NOMO-1 treated with dmso at 0.1 percent for 144 hours (cell line): ENCODE measurements at regions not wholly inside any gene's neighbourhood (a gene's known extent, or its start where the extent isn't known, plus 50 kb on each side); places are given as distances from the start of the nearest gene placed in this dataset.

Source experiments
- DNase-seq: peaks from one replicate; lab custom pipeline; 2025; ENCODE audit not compliant: unreplicated experiment; lab: John Stamatoyannopoulos, UW

DNA sequence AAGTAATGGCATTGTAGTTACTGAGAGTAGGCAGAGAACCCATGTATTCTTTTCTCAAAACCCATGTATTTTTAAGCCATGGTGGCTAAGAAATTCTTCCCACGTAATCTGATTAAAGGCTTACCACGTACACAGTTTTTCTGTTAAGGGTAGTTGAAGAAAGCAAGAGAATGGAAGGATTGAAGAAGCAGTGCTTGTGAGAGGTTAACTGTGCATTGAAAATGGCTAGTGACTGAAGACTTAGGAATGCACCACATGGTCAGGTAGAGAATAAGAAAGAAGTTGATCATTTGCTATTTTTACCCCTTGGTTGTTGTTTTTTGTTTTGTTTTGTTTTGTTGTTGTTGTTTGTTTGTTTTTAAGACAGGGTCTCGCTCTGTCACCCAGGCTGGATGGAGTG is 178.9 kb upstream of the SNX7 start:
- DNase-seq: no peak

DNA sequence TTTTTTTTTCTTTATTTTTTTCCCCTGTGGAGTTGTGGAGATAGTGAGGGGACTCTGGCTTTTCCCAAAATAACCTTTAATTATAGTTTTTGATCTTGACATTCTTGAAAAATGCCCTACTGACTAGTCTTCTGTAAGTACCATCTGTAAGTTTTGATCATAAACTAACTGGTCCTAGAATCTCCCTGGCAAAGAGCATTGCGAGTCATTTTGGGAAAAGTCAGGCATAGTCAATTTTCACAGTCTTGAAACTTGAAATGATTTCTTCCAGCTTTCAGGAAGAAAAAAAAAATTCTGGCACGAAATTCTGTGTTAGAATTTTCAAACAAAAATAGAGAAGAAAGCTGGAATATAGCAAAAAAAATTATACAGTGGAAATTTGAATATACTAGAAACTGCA is 181.2 kb upstream of the SNX7 start:
- no peak for DNase-seq

DNA sequence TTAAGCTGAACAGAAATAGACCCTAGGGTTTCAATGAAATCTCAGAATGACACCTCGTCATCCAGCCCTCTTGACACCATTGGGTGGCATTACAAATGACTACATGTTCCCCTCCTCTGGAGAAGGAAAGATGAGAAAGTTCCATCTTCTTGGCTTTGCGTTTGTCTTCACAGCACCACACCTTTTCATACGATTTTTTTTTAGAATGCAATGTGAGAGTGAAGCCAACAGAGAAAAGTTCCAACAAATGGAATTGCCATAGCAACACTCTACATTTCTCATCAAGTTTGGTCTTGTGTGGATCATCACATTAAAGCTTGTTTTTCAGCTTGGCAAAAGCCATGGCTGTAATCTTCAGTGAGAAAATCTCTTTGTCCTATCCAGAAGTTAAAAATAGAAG is 183.4 kb upstream of the SNX7 start:
- no peak for DNase-seq

DNA sequence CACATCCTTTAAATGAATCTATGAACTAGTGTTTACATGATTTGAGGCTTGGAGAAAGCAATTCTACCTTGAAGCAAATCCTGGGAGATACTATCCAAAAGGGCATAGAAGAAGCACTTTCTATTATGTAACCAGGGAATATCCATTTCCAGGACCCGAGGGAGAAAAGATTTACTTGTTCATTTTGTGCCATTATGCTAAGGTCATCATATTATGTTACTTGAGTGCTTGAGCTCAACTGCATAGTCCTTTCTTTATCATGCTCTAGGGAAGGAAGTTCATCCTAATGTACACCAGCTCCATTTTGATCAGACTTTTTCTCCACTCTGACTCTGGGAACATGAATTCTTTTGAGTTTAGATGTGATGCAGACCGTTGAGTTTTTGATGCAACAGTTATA is 188.6 kb upstream of the SNX7 start:
- no peak for DNase-seq

DNA sequence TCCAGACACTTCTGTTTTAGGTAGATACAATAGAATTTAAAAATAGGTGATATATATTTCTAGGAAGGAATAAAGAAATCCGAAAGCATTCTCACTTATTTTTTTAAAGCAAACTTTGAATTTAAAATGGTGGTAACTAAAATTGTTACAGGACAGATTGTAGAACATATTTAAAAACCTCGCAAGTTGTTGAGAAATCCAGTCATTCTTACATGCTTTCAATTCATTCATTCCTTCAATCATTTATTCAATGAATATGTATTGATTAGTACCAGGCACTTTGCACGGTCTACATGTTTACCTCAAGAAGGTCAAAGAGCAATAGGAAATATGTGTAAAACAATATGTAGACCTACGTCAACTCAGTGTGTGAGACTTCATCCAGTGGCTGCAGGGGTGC is 189.9 kb upstream of the SNX7 start:
- no peak for DNase-seq

DNA sequence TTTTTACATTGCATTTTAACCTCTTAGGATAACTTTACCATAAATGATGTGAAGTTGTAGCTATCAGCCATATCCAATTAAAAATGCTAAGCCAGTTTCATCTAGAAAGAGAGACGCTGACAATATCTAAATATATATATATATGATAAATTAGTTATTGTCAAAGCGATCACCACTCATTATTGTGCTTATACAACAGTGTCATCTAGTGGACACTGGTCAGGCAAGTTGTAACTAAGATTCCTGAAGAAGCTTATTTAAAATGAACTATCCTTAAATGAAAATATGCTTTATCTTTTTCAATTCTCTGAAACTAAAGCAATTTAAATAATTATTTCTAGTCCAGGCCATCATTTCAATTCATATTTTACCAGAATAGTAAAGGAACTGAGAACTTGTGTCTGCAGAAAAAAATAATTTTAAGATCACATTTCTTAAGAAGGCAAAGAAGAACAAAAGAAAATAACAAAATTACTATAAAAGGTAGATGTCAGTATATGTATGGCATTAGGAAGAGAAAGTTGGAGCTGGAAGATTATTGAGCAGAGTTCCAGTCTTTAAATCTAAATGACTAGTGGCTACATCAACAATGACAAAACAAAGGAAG is 193.3 kb upstream of the SNX7 start:
- no peak for DNase-seq

DNA sequence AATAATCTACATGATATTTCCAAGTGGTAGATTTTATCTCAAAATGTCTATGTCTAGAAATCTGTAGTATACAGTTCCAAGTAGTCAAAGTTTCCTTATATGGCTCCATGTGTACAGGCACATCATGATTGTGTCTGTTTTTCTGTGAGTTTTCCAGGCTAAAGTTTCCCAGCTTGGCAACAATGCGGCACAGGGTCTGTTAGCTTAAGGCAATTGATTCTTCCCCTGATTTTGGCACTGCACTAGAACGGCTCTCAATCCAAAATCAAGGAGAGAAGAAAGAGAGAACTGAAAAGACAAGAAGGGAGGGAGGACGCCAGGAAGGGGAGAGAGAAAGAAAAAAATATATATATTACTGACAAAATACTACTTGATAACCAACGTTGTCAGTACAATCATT is 193.9 kb upstream of the SNX7 start:
- DNase-seq: no peak

- no peak for DNase-seq
Observed at GRCh38 chr1:98467122-98467521, 194.4 kb upstream of the SNX7 start.

DNA sequence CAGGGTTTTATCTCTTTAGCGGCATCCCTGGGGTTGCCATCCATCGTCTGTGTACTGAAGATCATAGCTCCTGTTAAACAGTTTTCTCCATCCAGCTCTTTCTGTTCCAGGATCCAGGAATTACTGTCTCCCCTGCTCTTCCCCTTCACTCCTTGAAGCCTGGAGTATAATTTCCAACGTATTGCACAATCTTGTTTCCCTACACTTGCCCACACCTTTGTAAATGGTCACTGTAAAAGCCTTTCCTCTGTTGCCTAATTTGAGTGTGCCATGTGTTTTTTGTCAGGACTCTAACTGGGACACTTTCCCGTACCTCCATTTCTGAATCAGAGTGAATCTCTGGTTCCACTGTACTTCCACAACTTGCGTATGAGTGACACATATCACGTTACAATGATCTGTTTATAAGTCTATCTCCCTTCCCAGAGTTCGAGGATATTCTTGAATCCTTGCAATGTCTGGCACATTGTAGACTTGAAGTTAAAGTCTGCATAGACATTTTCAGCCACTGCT is 199.6 kb upstream of the SNX7 start:
- DNase-seq: no peak

GRCh38 chr1:98460136-98460535 is 201.4 kb upstream of the SNX7 start:
- no peak for DNase-seq

DNA sequence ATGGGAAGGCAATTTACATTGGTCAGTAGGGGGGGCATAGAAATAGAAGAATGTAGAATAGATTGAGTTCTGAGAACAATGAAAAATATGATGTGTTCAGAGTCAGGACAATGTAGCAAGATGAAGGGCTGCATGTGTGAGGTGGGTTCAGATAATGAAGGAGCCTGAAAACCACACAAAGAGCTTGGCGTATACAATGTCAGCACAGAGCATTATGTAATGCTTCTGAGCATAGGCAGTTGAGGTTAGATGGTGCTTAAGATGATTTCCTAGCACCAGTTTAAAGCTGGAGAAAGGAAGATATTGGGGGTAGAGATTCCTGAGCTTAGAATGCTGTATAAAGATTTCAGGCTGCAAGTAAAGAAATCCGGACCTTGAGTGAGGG is 202.0 kb upstream of the SNX7 start:
- DNase-seq: no peak

- no peak for DNase-seq
Observed at GRCh38 chr1:98458511-98459485, 202.7 kb upstream of the SNX7 start.

GRCh38 chr1:98457248-98457647 is 204.3 kb upstream of the SNX7 start:
- no peak for DNase-seq

DNA sequence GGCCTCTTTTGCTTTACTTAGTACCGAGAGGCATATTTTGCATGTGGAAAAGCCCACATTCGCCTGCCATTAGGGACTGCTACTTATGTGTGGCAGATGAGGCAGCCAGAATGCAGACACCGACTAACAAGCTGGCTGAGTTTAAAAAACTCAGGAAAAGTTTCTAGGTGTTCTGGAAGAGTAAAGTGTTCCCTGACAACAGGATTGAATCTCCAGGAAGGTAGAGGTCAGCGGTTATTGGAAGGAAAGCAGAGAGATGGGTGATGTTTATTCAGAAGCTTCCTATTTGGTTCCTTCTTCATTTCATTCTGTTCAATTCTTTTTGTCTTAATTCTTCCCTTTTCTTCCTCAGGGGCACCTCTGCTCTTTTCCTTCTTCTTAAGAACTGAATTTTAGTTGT is 206.9 kb upstream of the SNX7 start:
- no peak for DNase-seq

DNA sequence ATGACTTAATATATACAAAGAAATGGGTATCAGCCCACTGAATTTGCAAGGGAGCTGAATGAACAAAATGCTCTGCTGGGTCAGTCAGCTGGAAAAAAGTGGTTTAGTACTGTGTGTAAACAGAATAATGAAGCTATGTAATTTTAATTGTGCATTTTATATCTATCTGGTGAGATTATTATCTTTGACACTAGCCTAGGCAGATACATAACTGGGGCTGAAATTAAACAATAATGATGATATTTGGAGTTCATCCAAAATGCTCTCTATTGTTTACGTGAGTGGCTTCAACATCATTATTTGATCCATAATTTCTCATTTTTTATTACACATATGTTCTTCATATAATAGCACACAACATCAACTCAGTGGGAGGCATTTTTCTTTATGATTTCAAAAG is 208.5 kb upstream of the SNX7 start:
- DNase-seq: no peak

- peak; percentile 20 for DNase-seq
Observed at GRCh38 chr1:98452162-98452561, 209.4 kb upstream of the SNX7 start.

DNA sequence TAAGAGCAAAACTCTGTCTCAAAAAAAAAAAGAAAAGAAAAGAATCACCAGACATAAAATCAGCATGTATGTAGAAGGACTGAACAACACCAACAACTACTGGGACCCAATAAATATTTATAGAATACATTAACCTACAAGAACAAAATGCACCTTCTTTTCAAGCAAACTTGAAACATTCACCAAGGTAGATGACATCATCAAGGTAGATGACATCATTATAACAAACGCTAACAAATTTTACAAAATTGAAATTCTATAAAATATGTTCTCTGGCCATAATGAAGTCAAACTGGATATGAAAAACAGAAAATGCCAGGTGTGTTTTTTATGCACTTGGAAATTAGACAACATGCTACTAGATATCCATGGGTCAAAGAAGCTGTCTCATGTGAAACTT is 220.2 kb upstream of the SNX7 start:
- no peak for DNase-seq

DNA sequence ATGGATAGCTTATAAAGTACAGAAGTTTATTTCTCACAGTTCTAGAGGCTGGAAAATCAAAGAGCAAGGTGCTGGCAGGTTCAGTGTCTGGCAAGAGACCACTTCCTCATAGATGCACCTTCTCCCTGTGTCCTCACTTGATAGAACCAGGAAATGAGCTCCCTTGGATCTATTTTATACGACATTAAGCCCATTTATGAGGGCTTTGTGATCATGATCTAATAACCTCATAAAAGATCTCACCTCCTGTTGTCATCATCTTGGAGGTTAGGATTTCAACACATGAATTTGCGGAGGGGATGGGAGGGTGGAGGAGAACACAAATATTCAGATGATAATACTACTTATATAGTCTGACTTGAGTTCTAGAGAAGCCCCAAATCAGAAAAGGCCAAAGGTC is 222.1 kb upstream of the SNX7 start:
- no peak for DNase-seq

- no peak for DNase-seq
Observed at GRCh38 chr1:98437540-98437939, 224.0 kb upstream of the SNX7 start.

GRCh38 chr1:98437011-98437410 is 224.5 kb upstream of the SNX7 start:
- no peak for DNase-seq

GRCh38 chr1:98429965-98430443 is 231.5 kb upstream of the SNX7 start:
- no peak for DNase-seq

DNA sequence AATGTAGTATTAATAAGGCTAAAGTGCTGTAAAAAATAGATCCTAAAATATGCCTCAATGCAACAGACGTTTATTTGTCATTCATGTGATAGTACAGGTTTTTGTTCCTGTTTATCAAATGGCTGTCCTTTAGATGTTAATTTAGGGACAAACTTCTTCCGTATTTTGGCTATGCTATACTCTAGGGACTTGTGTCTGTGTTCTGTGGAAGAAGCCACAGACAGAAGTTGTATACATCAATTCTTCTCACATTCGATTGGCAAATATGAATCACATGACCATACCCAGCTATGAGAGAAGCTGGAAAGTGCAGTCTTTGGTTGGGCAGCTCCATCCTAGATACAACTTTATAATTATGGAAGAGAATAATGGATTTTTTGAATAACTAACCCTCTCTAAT is 232.7 kb upstream of the SNX7 start:
- DNase-seq: no peak
